Activated CD8-positive, alpha-beta T cell treated with anti-CD3 and anti-CD28 coated beads for 36 hours (primary cell): ENCODE measurements at regions not wholly inside any gene's neighbourhood (a gene's known extent, or its start where the extent isn't known, plus 50 kb on each side); places are given as distances from the start of the nearest gene placed in this dataset.

Source experiments
- ATAC-seq: fragments of 200-7000 bp; cut with Tn5 transposase; one replicate; pipeline ENCODE4 v1.10.0; 2021; ENCODE audit warnings: mild to moderate bottlenecking, moderate library complexity
- CTCF ChIA-PET: fragments of 350-600 bp; sonication (Branson Sonifier 250); formaldehyde crosslinking; loops from one replicate; lab custom pipeline; 2021; ENCODE audit warnings: antibody characterized with exemption; lab: Charles Lee
- POLR2A ChIA-PET: fragments of 350-600 bp; sonication (Branson Sonifier 250); formaldehyde crosslinking; loops from one replicate; lab custom pipeline; 2021; ENCODE audit warnings: antibody characterized with exemption; lab: Charles Lee
- DNase-seq: peaks from one replicate; pipeline ENCODE4 v3.0.0-alpha.2; 2020
- H3K27ac Mint-ChIP-seq: one replicate; pipeline ENCODE4 v1.8.0; 2021; ENCODE audit warnings: mild to moderate bottlenecking, mixed read lengths
- H3K27me3 Mint-ChIP-seq: one replicate; pipeline ENCODE4 v1.8.0; 2021; ENCODE audit warnings: mixed read lengths
- H3K36me3 Mint-ChIP-seq: one replicate; pipeline ENCODE4 v1.8.0; 2021; ENCODE audit warnings: low read depth, mixed read lengths
- H3K4me1 Mint-ChIP-seq: one replicate; pipeline ENCODE4 v1.8.0; 2021; ENCODE audit warnings: low read depth, mixed read lengths
- H3K4me3 Mint-ChIP-seq: one replicate; pipeline ENCODE4 v1.8.0; 2021; ENCODE audit warnings: mild to moderate bottlenecking, moderate library complexity, mixed read lengths
- H3K9me3 Mint-ChIP-seq: one replicate; pipeline ENCODE4 v1.8.0; 2021; ENCODE audit warnings: mixed read lengths
- CTCF ChIP-seq: fragments of 200-600 bp; IDR thresholded peaks from one replicate; pipeline ENCODE4 v1.8.0; 2022; ENCODE audit warnings: antibody characterized with exemption, mild to moderate bottlenecking
- intact Hi-C: fragments of 100-400 bp; cut with micrococcal nuclease; formaldehyde crosslinking; loops from one replicate; pipeline ENCODE4 v1.10.0; 2022

- H3K27ac Mint-ChIP-seq, result no peak overlapping the region
- intact Hi-C loops, result no loop called here
- TF ChIP-seq CTCF, result no peak
- ATAC-seq, result no peak
- POLR2A ChIA-PET, result interaction anchor here (0.5 kb wide), 1 partner anchor 32 kb away, joined by 5 read pairs; no protein-coding TSS in a partner anchor
- no peaks in the 10 kb centered on the region for H3K9me3 Mint-ChIP-seq
- H3K4me1 Mint-ChIP-seq, result no peaks in the 10 kb centered on the region
- CTCF ChIA-PET, result no interaction called here
- DNase-seq, result no peak
- H3K27me3 Mint-ChIP-seq, result peaks cover 11% of the 10 kb centered on the region
- no peaks in the 10 kb centered on the region for H3K36me3 Mint-ChIP-seq
- H3K4me3 Mint-ChIP-seq, result no peak overlapping the region
Observed at GRCh38 chr17:79680318-79680695, 50.4 kb upstream of the ENPP7 start.

- H3K4me3 Mint-ChIP-seq, result no peak overlapping the region
- no peaks in the 10 kb centered on the region for H3K9me3 Mint-ChIP-seq
- DNase-seq (no peak), ATAC-seq (no peak)
- ChIA-PET CTCF (no interaction called here), POLR2A (interaction anchor here (0.5 kb wide), 1 partner anchor 32 kb away, joined by 5 read pairs; no protein-coding TSS in a partner anchor)
- peaks cover 11% of the 10 kb centered on the region for H3K27me3 Mint-ChIP-seq
- H3K36me3 Mint-ChIP-seq, result no peaks in the 10 kb centered on the region
- intact Hi-C loops, result no loop called here
- no peaks in the 10 kb centered on the region for H3K4me1 Mint-ChIP-seq
- no peak overlapping the region for H3K27ac Mint-ChIP-seq
- no peak for TF ChIP-seq CTCF
Observed at GRCh38 chr17:79679631-79680317, 51.0 kb upstream of the ENPP7 start.

GRCh38 chr17:79678736-79679255 is 51.9 kb upstream of the ENPP7 start:
- H3K4me3 Mint-ChIP-seq, result no peak overlapping the region
- H3K4me1 Mint-ChIP-seq, result no peaks in the 10 kb centered on the region
- DNase-seq (no peak), ATAC-seq (no peak)
- intact Hi-C loops, result no loop called here
- no peak for TF ChIP-seq CTCF
- H3K27ac Mint-ChIP-seq, result no peak overlapping the region
- H3K36me3 Mint-ChIP-seq, result no peaks in the 10 kb centered on the region
- ChIA-PET POLR2A (no interaction called here), CTCF (no interaction called here)
- H3K27me3 Mint-ChIP-seq, result peaks cover 12% of the 10 kb centered on the region
- H3K9me3 Mint-ChIP-seq, result peaks cover under 1% of the 10 kb centered on the region

- no peak for ATAC-seq
- Mint-ChIP-seq H3K9me3 (peaks cover 5% of the 10 kb centered on the region), H3K4me3 (no peak overlapping the region), H3K27ac (no peak overlapping the region), H3K27me3 (peaks cover 14% of the 10 kb centered on the region), H3K36me3 (no peaks in the 10 kb centered on the region), H3K4me1 (no peaks in the 10 kb centered on the region)
- POLR2A ChIA-PET, result no interaction called here
- intact Hi-C loops, result no loop called here
- CTCF ChIA-PET, result interaction anchor here (1.0 kb wide), 1 partner anchor 21 kb away, joined by 4 read pairs; no protein-coding TSS in a partner anchor
- TF ChIP-seq CTCF, result no peak
- DNase-seq, result no peak
Observed at GRCh38 chr17:79678091-79678735, 52.5 kb upstream of the ENPP7 start.

GRCh38 chr17:79677646-79678045 is 53.1 kb upstream of the ENPP7 start:
- ChIA-PET CTCF (interaction anchor here (1.0 kb wide), 1 partner anchor 20 kb away, joined by 4 read pairs; no protein-coding TSS in a partner anchor), POLR2A (no interaction called here)
- Mint-ChIP-seq H3K36me3 (no peaks in the 10 kb centered on the region), H3K27me3 (peaks cover 17% of the 10 kb centered on the region), H3K4me1 (no peaks in the 10 kb centered on the region), H3K27ac (no peak overlapping the region), H3K4me3 (no peak overlapping the region), H3K9me3 (peaks cover 6% of the 10 kb centered on the region)
- no peak for ATAC-seq
- intact Hi-C loops, result no loop called here
- DNase-seq, result no peak
- no peak for TF ChIP-seq CTCF
